ENCODE measurements at regions not wholly inside any gene's neighbourhood (a gene's known extent, or its start where the extent isn't known, plus 50 kb on each side); places are given as distances from the start of the nearest gene placed in this dataset.

GRCh38 chr3:102143536-102143935, 291.3 kb upstream of the ZPLD1 start:
- no peak for TF ChIP-seq SP1 (IDR thresholded peaks at IDR 0.05)
- no peak for TF ChIP-seq YY1 (IDR thresholded peaks at IDR 0.05)
- TF ChIP-seq, protein P1, sequence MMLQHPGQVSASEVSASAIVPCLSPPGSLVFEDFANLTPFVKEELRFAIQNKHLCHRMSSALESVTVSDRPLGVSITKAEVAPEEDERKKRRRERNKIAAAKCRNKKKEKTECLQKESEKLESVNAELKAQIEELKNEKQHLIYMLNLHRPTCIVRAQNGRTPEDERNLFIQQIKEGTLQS (IDR thresholded peaks at IDR 0.05), result no peak
- TF ChIP-seq CTCF (IDR thresholded peaks at IDR 0.05; ENCODE audit: low read depth, low read length, missing input control), result no peak
- TF ChIP-seq, protein P2, sequence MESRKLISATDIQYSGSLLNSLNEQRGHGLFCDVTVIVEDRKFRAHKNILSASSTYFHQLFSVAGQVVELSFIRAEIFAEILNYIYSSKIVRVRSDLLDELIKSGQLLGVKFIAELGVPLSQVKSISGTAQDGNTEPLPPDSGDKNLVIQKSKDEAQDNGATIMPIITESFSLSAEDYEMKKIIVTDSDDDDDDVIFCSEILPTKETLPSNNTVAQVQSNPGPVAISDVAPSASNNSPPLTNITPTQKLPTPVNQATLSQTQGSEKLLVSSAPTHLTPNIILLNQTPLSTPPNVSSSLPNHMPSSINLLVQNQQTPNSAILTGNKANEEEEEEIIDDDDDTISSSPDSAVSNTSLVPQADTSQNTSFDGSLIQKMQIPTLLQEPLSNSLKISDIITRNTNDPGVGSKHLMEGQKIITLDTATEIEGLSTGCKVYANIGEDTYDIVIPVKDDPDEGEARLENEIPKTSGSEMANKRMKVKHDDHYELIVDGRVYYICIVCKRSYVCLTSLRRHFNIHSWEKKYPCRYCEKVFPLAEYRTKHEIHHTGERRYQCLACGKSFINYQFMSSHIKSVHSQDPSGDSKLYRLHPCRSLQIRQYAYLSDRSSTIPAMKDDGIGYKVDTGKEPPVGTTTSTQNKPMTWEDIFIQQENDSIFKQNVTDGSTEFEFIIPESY (IDR thresholded peaks at IDR 0.05), result no peak
